GM23248 (cell line): ENCODE measurements at regions not wholly inside any gene's neighbourhood (a gene's known extent, or its start where the extent isn't known, plus 50 kb on each side); places are given as distances from the start of the nearest gene placed in this dataset.

Experiments
- EZH2 ChIP-seq: fragments of 200-600 bp; sonication (generic); IDR thresholded peaks from 2 replicates; pipeline ENCODE4 v1.6.1; 2018; ENCODE audit warnings: antibody characterized with exemption, mild to moderate bottlenecking; ENCODE audit not compliant: insufficient read depth, poor library complexity, severe bottlenecking
- EZH2phosphoT487 ChIP-seq: fragments of 200-600 bp; sonication (generic); IDR thresholded peaks from 2 replicates; pipeline ENCODE4 v1.6.1; 2018; ENCODE audit warnings: antibody characterized with exemption, moderate library complexity, mild to moderate bottlenecking, low read depth; ENCODE audit not compliant: insufficient read depth

GRCh38 chr2:78061301-78061700 lies 539.1 kb upstream of the LRRTM4 start:
- TF ChIP-seq EZH2 (no peak), EZH2phosphoT487 (no peak)
